ENCODE measurements at regions not wholly inside any gene's neighbourhood (a gene's known extent, or its start where the extent isn't known, plus 50 kb on each side); places are given as distances from the start of the nearest gene placed in this dataset.

DNA sequence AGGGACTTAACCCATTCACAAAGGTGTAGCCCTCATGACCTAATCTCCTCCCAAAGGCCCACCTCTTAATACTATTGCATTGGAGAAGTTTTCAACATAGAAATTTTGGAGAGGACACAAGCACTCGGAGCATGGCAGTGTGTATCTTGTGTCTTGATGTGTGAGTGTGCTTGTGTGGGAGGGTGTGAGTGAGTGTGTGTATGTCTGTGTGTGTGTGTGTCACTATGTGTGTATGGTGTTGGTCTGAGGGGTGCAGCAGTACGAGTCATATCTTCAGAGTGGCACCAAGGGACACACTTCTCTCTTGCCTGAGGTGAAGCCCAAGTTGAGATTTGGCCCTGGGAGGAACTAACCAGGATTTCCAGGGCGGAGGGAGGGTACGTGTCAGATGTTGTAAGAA lies 73.7 kb downstream of the NAV1 start:
- no peak for DNase-seq

DNA sequence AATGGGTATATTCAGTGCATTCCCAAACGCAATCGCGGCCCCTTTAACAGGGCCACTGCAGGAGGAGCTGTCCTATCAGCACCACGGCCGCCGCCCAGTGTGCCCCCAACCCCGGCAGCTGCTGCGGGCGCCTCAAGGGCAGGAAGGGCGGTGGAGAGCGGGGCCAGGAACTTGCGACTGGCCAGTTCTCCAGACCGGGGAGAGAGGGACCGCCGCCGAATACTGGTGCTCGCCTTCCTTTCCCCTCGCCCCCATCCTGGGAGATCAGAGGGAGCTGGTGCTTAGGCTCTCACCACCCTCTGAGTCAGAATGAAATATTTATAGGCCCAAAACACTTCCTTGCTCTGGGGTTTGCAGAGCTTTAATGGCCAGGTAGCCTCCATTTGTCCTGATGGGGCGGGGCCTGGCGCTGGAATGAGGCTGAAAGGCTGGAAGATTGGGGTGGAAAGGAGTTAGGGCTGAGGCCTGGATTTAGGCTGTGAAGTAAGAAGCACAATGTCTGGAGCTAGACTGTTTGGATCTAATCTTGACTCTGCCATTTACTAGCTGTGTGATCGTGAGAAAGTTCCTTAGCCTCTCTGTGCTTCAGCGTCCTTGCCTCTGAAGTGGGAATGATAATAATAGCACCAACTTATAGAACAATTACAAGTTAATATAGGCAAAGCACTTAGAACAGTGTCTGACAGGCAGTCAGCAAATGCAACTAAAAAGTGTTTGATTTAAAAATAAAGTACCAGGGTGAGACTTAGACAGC lies 75.5 kb downstream of the NAV1 start:
- no peak for DNase-seq

DNA sequence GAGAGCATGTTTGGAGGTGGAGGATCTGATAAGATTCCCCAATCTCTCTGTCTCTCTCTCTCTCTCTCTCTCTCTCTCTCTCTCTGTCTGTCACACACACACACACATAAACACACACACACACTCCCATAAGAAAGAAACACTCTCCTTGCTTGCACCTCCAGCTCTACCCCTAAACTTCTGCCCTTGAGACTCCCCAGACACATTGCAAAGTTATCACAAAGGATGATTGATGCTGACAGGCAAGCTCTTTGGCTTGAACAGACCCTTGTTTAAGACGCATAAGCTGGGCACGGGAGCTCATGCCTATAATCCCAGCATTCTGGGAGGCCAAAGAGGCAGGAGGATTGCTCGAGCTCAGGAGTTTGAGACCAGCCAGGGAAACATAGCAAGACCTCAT lies 78.2 kb downstream of the NAV1 start:
- no peak for DNase-seq

DNA sequence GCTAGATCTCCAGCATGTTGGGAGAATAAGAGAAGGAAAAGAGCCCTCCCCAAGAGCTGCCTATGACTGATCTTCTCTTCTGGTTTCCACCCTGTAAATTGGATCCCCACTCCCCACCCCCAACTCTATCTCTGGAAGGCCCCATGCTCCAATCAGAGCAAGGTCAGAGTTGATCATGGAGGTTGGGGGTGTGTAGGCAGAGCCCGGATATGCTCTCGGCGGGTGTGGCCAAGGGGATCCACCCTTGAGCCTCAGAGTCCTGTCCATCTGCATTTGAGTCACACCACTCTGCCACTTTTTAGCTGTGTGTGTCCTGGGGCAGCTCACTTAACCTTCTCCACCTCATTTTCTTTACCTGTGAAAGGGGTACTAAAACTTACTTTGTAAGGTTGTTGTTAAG lies 79.5 kb downstream of the NAV1 start:
- no peak for DNase-seq

DNA sequence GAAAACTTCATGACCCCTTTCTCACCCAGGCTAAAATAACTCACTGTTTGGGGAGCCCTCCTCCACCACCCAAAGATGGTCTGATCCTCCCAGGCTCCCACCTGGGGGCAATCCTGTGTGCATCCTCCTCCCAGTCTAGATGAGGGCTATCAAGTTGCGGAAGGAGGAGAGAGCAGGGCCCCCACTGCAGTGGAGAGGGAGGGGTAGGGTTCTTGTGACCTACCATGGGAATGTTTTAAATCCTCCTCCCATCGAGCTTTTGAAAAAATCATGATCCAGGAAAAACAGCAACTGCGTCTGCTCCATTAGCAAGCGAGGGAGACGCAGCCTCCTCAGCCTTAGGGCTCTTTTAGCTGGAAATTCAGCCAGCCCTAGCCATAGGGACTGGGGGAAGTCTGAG lies 80.0 kb downstream of the NAV1 start:
- DNase-seq = no peak

DNA sequence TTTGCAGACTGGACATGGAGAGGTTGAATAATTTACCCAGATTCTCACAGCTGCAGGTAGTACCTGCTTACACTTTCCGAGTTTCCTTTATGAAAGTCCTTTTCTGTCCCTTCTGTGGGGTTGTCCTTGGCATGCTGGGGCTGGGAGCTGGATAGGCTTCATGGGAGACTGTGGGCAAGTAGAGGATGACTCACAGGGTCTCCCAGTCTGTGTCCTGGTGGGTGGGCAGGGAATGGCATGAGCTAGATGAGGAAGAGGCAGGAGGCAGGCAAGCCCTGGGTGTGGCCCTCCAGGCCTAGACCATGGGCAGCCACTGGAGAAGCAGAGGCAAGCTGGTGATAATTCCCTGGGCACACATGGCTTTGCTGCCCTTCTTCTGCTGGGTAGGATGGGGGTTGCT lies 80.6 kb downstream of the NAV1 start:
- no peak for DNase-seq

DNA sequence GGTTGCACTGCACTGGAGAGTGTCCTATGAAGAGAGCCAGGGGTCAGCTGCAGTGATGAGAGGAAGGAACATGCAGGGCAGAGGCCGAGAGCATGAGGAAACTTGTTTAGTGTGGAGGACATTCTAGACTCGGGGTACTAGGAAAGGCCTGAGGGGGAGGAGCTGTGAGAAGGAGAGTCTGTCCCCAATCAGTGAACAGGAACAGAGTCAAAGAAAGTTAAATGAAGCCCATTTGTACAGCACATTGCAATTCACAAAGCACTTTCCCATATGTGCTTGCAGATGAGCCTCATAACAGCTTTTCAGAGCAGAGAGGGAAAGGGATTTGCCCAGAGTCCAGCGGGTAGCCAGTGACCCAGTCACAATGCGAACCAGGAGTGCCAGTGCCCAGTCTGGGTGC lies 83.4 kb downstream of the NAV1 start:
- no peak for DNase-seq

DNA sequence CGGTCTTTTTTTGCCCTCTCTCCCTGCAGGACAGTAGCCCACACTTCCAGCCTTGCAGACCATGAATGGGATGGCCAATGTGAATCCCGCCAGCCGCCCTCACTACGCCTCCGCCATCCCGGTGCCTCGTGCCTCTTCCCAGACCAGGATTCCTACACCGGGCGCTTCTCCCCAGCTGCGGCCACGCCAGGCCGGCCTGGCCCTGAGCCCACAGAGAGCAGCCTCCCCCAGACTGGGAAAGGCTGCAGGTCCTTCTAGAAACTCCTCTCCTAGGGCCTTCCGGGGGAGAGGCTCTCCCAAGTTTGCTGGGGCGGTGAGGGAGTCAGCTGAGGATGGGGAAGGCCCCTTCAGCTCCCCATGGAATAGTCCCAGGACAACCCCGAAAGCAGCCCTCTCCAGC lies 83.9 kb downstream of the NAV1 start:
- DNase-seq = no peak

DNA sequence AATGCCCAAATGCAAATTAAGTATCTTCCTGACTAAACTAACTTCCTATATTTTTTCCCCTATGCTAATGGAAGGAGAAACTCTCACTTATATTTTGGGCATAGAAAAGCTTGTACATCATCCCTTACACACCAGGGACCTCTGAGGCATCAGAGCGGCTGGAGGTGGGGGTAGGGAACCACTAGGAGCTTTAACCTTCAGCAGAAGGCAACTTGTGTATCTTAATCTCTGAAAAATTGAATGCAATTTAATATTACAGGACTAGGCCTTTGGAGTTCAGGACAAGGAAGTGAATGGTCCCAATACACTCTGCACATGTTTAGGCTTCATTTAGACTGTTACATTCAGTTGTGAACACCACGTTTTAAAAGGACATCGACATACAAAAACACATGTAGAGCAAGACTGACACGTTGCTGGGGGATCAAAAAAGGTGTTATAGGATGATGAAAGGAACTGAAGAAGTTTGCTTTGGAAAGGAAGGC lies 85.9 kb downstream of the NAV1 start:
- no peak for DNase-seq

DNA sequence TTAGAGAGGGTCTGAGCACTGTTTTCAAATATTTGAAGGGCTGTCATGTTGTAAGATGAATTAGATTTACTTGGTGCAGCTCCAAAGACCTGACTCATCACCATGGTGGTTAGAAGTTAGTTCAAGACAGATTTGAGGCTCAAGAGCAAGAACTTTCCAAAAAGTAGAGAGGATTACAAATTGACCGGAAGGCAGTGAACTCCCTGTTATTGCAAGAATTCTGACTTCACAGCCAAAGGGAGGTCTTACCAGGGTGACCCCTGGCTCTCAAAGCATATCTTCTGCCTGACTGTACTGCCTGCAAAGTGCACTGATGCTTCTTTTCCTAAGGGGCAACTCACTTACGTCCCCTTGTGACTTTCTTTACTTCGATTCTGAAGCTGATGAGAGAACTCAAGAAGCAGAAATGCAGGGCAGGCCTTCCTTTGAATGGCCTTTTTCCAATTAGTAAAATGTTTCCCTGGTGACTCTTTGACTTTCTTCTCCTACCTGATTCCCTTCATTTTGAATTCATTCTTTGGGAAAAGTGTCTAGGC lies 86.4 kb downstream of the NAV1 start:
- no peak for DNase-seq

DNA sequence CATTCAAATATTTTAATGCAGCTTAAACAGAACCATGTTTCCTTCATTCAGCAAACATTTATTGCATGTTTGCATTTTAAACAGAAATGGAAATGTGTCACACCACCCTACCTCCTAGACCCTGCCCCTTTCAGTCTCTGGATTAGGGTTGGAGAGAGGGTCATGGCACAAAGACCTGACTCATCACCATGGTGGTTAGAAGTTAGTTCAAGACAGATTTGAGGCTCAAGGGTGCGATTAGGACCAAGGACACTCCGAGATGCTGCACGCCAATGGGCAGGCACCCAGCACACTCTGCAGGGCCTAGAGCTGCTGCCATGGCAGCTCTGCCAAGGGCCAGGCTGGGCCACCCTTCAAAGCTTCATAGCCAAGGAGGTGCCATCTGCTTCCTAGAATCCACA lies 86.9 kb downstream of the NAV1 start:
- no peak for DNase-seq

DNA sequence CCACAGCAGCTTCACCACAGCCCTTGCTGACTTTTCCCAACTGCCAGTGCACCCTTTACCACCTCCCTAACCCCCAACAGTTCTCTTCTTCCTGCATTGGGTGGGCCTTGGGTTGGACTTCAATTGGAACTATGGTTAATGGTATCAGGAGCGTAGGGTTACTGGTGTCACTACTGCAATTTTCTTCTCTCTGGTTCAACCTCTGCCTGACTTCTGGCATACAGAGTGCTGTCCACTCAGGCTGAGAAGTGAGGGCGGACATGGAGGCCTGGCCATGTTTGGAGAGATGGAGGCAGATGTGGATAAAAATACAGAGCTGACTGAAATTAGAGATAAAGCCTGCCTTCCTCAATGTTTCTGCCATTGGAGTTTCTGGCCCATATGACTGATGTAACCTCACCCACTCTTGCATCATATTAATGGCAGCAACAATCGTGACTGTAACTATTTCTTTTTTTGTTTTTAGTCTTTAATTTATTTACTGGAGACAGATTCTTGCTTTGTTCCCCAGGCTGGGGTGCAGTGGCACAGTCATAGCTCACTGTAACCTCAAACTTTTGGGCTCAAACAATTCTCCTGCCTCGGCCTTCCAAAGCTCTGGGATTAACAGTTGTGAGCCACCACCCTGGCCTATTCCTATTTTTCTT lies 87.8 kb downstream of the NAV1 start:
- no peak for DNase-seq

DNA sequence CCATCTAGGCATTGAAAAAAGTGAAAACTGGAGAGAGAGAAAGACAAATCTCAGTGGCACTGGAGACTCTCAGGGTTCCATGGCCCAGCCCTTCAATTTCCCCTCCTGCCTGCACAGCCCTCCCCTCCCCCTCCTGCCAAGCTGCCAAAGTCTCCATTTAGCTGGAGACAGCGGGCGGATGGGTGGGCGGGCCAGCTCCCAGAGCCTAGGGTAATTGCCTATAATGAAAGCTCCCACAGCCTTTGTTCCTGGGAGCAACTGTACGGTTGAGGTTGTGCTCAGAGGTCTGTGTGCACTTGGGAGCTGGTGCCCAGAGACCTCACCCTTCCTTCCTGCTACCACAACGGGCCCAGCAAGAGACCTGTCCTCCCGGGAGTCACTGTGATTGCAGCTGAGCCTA lies 89.6 kb downstream of the NAV1 start:
- no peak for DNase-seq

DNA sequence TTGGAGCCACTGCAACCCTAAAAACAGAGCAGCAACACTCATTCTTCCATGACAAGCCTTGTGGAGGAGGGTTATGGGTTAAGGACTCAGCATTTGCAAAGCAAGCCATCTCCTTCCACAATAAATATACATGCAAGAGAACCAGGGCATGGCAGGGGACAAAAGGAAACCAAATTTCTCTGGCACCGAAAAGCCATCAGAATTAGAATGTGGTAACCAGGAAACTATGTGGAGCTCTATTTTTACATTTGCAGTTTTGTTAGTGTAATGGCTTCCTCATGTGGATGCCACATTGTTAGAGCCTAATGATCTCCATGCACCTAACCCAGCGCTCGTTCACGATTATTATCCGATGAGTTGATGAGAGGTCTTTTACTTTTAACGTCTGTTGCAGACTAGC lies 91.7 kb downstream of the NAV1 start:
- DNase-seq = no peak

DNA sequence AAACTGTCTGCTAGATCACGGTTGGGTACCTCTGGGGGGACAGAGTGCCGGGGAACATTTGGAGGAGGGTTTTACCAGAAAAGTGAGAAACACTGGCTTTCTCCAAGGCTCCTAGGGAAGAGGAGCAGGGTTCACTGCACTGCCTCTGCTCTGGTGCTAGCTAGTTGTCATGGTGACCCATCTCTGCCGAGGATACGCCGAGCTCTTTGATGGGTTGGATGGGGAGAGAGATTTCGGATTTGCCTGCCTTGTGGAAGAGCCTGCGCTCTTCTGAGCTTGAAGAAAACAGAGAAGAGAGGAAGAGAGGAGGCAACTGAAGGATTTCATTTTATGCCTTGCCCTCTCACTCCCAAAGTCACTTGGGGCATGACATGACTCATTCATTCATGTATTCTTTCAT lies 92.1 kb downstream of the NAV1 start:
- no peak for DNase-seq

DNA sequence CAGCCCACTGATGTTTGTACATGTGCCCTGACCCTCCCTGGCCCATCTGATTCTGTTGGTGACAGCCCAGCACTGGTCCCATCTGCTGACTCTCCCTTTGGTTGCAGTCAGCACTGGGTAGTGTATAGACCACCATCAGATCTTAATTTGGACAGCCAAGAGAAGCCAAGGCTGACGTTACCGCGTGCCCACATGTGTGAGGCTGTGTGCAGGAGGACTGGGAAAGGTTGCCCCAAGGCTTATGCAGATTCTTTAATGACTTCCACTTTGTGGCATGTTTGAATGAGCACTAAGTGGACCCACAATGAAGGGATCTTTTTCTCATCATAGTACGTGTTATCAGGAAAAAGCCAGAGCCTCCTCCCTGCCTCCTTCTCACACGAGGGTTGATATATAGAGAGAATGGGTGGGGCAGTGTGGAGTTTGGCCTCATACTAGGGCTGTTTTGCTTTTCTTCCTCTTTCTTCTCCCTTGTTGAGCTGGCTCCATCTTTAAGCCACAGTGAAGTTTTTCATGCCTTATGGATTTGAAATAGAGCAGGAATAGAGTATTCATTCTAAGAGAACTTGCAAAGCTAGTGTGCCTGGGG lies 93.5 kb downstream of the NAV1 start:
- DNase-seq = no peak

DNA sequence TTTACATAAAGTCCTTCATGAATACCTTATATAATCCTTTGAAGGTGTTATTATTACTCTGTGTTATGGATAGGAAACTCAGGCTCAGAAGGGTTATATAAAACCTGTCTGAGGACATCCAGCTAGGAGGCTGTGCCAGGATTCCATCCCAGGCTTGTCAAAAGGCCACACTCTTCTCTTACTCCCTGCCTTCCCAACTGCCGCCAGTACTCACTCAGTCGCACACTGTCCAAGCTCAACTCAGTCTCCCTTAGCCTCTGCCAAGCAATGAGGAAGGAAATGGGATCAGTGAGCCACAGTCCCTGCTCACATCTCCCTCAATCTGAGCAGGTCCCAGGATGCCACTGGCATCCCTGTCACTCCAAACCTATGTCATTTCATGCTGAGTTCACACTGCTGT lies 94.4 kb downstream of the NAV1 start:
- DNase-seq = no peak

DNA sequence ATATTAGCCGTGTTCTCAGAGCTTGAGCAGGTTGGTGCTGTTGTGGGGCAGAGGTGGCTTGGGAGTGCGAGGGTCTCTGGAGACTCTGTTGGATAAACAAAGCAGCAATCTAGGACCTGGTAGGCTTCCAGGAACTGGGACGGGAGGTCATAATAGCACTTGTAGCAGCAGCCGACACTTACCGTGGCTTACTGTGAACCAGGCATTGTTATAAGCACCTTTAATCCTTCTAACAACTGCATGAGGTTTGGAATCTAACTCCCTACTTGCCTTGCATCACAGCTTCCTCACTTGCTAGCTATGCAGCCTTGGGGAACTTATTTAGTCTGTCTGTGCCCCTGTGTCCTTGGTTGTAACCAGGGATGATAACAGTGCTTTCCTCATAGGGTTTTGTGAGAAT lies 94.9 kb downstream of the NAV1 start:
- no peak for DNase-seq

DNA sequence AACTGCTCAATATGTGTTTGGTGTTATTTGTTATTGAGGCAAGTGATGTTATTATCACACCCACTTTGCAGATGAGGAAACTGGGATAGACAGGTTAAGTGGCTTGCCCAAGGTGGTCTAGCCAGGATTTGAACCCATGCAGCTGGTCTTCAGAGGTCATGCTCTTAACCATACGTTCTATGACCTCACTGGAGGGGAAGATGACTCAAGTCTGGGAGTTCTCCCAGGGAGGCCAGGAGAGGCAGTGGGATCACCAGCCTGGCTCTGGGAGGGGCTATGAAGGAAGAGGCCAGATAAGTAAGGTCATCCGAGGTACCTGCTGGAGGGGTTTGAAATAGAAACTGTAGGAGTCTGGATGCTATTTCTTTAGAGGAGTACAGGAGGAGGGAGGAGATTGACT lies 95.3 kb downstream of the NAV1 start:
- DNase-seq = no peak

DNA sequence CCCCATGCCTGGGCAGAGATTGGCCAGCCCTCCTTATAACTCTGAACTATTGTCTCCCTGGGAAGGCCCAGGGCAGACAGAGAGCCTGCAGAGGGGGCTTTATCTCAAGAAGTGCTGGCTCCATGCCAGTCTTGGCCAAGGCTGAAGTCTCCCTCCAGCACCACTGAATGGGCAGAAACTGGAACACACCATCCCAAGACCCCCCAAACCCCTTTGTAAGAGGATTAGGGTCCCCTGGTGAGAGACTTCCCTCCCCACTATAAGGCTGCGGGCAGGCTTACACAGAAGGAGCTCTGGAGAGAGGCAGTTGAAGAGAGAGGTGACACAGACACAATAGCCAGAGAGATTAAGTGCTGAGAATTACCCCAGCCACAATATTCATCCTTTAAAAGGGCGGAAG lies 97.2 kb downstream of the NAV1 start:
- no peak for DNase-seq

DNA sequence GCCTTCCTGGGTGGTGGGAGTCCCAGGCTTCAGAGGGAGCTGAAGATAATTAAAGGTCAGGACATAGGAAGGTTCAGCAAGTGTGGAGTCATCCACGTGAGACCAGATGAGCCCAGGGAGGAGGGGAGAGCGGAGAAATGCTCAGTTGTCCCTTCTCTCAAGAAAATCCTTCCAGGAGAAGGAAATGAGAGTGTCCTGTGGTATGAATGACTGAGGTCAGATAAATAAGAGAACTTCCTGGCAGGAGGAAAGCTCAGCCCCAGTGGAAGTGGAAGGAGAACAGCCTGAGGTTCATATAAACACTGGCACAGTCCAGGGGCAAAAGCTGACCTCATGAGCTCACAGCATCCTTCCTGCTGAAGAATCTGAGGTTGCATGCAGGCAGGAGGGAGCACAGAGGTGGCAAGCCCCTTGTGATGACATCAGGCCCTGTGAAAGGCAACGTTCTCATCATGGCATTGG lies 97.6 kb downstream of the NAV1 start:
- DNase-seq = no peak

DNA sequence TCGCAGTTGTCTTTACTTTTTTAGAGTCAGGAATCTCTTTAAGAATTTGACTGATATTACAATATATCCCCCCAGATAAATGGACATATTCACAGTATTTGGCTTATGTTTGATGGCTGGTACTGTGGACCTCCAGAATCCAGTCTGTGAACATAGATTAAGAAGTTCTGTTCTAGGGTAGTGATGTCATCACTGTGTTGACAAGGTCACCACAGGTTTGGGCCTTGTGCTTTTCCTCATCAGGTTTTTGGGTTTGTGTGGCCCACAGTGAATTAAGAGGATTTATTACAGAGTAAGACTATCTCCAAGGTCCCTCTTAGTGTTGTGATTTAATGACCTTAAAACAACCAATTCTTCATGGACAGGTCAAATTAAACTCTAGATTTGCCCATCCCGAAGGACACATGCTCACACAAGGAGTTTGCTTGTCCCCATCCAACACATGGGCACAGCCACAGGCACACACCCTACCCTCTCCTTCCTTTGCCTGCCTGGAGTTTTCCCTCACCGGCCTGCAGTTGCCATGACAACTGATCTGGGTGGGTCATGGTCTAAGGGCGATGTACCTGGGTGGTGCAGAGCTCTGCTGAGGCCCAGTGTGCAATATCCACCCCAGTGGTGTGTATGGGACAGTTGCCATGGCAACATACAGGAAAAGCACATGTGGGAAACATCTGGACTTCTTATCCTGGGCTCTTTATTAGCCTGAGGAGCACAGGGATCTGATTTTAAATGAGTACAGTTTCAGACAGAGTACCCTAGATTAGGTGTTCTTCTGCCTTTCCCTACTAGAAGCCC lies 98.6 kb downstream of the NAV1 start:
- DNase-seq = no peak

DNA sequence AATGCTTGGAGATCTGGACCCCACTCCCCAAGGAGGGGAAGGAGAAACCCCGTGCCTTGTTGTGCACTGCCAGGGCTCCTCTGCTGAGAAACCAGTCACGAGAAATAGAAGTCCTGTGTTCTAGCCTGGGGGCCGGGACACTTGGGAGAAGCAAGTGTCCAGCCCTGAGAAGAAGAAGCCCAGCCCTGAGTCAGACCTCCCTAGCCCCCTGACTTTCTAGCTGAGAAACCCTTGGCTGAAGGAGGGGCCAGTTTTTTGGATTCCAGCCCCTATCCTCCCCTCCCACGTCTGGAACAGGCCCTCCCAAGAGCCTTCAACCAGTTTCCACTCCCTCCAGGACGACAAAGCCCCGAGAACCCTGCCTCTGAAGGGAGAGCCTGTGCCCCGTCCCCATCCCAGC lies 100.5 kb downstream of the NAV1 start:
- no peak for DNase-seq
